CD4-positive, alpha-beta T cell (primary cell): ENCODE measurements at regions not wholly inside any gene's neighbourhood (a gene's known extent, or its start where the extent isn't known, plus 50 kb on each side); places are given as distances from the start of the nearest gene placed in this dataset.

Experiments
- ATAC-seq: fragments of 200-7000 bp; cut with Tn5 transposase; one replicate; pipeline ENCODE4 v1.10.0; 2022; ENCODE audit warnings: mild to moderate bottlenecking; ENCODE audit not compliant: poor library complexity
- CTCF ChIA-PET: fragments of 350-600 bp; sonication (Branson Sonifier 250); formaldehyde crosslinking; loops from one replicate; lab custom pipeline; 2021; ENCODE audit warnings: antibody characterized with exemption, inconsistent platforms; lab: Charles Lee
- POLR2A ChIA-PET: fragments of 350-600 bp; sonication (Branson Sonifier 250); formaldehyde crosslinking; loops from one replicate; lab custom pipeline; 2021; ENCODE audit warnings: antibody characterized with exemption, inconsistent platforms; lab: Charles Lee
- DNase-seq, 14 experiments: peaks; one replicate each; pipeline ENCODE4 v3.0.0-alpha.2; 2013 to 2020; ENCODE audit warnings: mixed read lengths in 2 of 14
- H3K27ac ChIP-seq, 2 donors: one replicate each; pipeline versions ENCODE4 v1.5.1 to v1.7.0; 2013; ENCODE audit warnings: low read length in 2 of 2, low read depth in 1 of 2, mild to moderate bottlenecking in 1 of 2
- H3K27me3 ChIP-seq, 2 experiments: 1 replicate in 1 of 2; 2 replicates in 1 of 2; pipeline versions ENCODE4 v1.6.1 to v1.7.0; 2013; ENCODE audit warnings: low read length in 2 of 2, control low read depth in 1 of 2, mild to moderate bottlenecking in 1 of 2, moderate library complexity in 1 of 2; ENCODE audit not compliant: insufficient read depth in 2 of 2, control insufficient read depth in 1 of 2
- H3K36me3 ChIP-seq: one replicate; pipeline ENCODE4 v1.6.1; 2013; ENCODE audit warnings: low read length, control low read depth; ENCODE audit not compliant: insufficient read depth
- H3K4me1 ChIP-seq: one replicate; pipeline ENCODE4 v1.6.1; 2013; ENCODE audit warnings: low read length, control low read depth; ENCODE audit not compliant: insufficient read depth
- H3K4me3 ChIP-seq: one replicate; pipeline ENCODE4 v1.5.1; 2013; ENCODE audit warnings: mild to moderate bottlenecking, low read length, moderate library complexity
- H3K9me3 ChIP-seq, 2 experiments: 1 replicate in 1 of 2; 2 replicates in 1 of 2; pipeline versions ENCODE4 v1.6.1 to v1.7.0; 2013; ENCODE audit warnings: low read length in 2 of 2, mild to moderate bottlenecking in 2 of 2, control low read depth in 1 of 2, moderate library complexity in 1 of 2; ENCODE audit not compliant: control insufficient read depth in 1 of 2, insufficient read depth in 1 of 2
- H3K27ac Mint-ChIP-seq: one replicate; pipeline ENCODE4 v1.8.0; 2020; ENCODE audit warnings: mixed read lengths
- H3K27me3 Mint-ChIP-seq: one replicate; pipeline ENCODE4 v1.8.0; 2021; ENCODE audit warnings: mixed read lengths
- H3K36me3 Mint-ChIP-seq: one replicate; pipeline ENCODE4 v1.8.0; 2021; ENCODE audit warnings: low read depth, mixed read lengths
- H3K4me1 Mint-ChIP-seq: one replicate; pipeline ENCODE4 v1.8.0; 2021; ENCODE audit warnings: low read depth, mixed read lengths
- H3K4me3 Mint-ChIP-seq: one replicate; pipeline ENCODE4 v1.8.0; 2020; ENCODE audit warnings: mild to moderate bottlenecking, mixed read lengths
- H3K9me3 Mint-ChIP-seq: one replicate; pipeline ENCODE4 v1.8.0; 2020; ENCODE audit warnings: mixed read lengths
- CTCF ChIP-seq: fragments of 200-600 bp; IDR thresholded peaks from one replicate; pipeline ENCODE4 v1.8.0; 2022; ENCODE audit warnings: antibody characterized with exemption, mild to moderate bottlenecking
- intact Hi-C, 2 experiments: fragments of 100-400 bp; cut with DNase I in 1 of 2; cut with micrococcal nuclease in 1 of 2; formaldehyde crosslinking; loops; one replicate each; pipeline versions ENCODE4 v1.15.1 to v1.9.0; 2023 to 2025; cut with DNase I, micrococcal nuclease

- Mint-ChIP-seq H3K9me3 (peaks cover 9% of the 10 kb centered on the region), H3K4me3 (no peak overlapping the region), H3K36me3 (no peaks in the 10 kb centered on the region), H3K4me1 (no peaks in the 10 kb centered on the region), H3K27me3 (no peaks in the 10 kb centered on the region), H3K27ac (no peak overlapping the region)
- no peak overlapping the region for H3K4me3 ChIP-seq
- no peak overlapping the region for H3K27ac ChIP-seq
- intact Hi-C loops: no loop called here
- CTCF ChIA-PET: no interaction called here
- H3K27me3 ChIP-seq: no peaks in the 10 kb centered on the region
- TF ChIP-seq CTCF: no peak
- POLR2A ChIA-PET: no interaction called here
- DNase-seq (no peak), ATAC-seq (no peak)
- peaks cover 3 to 8% of the 10 kb centered on the region in 2 experiments for H3K9me3 ChIP-seq
- no peaks in the 10 kb centered on the region for H3K36me3 ChIP-seq
- no peaks in the 10 kb centered on the region for H3K4me1 ChIP-seq
These were observed 248.1 kb downstream of the CD109 start for GRCh38 chr6:73943930-73944652.

GRCh38 chr6:73943411-73943810 is 247.4 kb downstream of the CD109 start:
- intact Hi-C loops: no loop called here
- H3K4me1 ChIP-seq: no peaks in the 10 kb centered on the region
- CTCF ChIA-PET: no interaction called here
- ATAC-seq (no peak), DNase-seq (no peak)
- Mint-ChIP-seq H3K9me3 (peaks cover 9% of the 10 kb centered on the region), H3K27me3 (no peaks in the 10 kb centered on the region), H3K27ac (no peak overlapping the region), H3K36me3 (no peaks in the 10 kb centered on the region), H3K4me3 (no peak overlapping the region), H3K4me1 (no peaks in the 10 kb centered on the region)
- H3K27ac ChIP-seq: no peak overlapping the region
- TF ChIP-seq CTCF: no peak
- no peaks in the 10 kb centered on the region for H3K27me3 ChIP-seq
- no peaks in the 10 kb centered on the region for H3K36me3 ChIP-seq
- no peak overlapping the region for H3K4me3 ChIP-seq
- POLR2A ChIA-PET: no interaction called here
- H3K9me3 ChIP-seq: peaks cover 5 to 7% of the 10 kb centered on the region in 2 experiments

- ATAC-seq: no peak
- intact Hi-C loops: no loop called here
- H3K9me3 Mint-ChIP-seq: peaks cover 8% of the 10 kb centered on the region
These were observed 246.7 kb downstream of the CD109 start for GRCh38 chr6:73942592-73943186.

More at GRCh38 chr6:73942592-73943186, 246.7 kb downstream of the CD109 start:
- no peak for DNase-seq
- Mint-ChIP-seq H3K4me1 (no peaks in the 10 kb centered on the region), H3K4me3 (no peak overlapping the region), H3K36me3 (no peaks in the 10 kb centered on the region), H3K27ac (no peak overlapping the region), H3K27me3 (no peaks in the 10 kb centered on the region)
- no peak for TF ChIP-seq CTCF
- CTCF ChIA-PET: no interaction called here
- Histone ChIP-seq H3K4me1 (no peaks in the 10 kb centered on the region), H3K4me3 (no peak overlapping the region), H3K27ac (no peak overlapping the region), H3K27me3 (no peaks in the 10 kb centered on the region), H3K9me3 (peaks cover 0 to 5% of the 10 kb centered on the region in 2 experiments), H3K36me3 (no peaks in the 10 kb centered on the region)
- POLR2A ChIA-PET: no interaction called here
